Hematopoietic multipotent progenitor cell treated with erythropoietin and hydrocortisone succinate and interleukin-3 and kit ligand, for 4 days (in vitro differentiated cells): ENCODE measurements at regions not wholly inside any gene's neighbourhood (a gene's known extent, or its start where the extent isn't known, plus 50 kb on each side); places are given as distances from the start of the nearest gene placed in this dataset.
A peak's percentile ranks its signal among the peaks of the same experiment; 100 is the strongest.
"Not testable (repeated sequence)": the region's sequence is repeated elsewhere in the genome, so short reads cannot be mapped to it uniquely, and the experiment has no call there.

ENCODE experiments used
- DNase-seq: peaks from one replicate; pipeline ENCODE4 v3.0.0-alpha.2; 2015

DNA sequence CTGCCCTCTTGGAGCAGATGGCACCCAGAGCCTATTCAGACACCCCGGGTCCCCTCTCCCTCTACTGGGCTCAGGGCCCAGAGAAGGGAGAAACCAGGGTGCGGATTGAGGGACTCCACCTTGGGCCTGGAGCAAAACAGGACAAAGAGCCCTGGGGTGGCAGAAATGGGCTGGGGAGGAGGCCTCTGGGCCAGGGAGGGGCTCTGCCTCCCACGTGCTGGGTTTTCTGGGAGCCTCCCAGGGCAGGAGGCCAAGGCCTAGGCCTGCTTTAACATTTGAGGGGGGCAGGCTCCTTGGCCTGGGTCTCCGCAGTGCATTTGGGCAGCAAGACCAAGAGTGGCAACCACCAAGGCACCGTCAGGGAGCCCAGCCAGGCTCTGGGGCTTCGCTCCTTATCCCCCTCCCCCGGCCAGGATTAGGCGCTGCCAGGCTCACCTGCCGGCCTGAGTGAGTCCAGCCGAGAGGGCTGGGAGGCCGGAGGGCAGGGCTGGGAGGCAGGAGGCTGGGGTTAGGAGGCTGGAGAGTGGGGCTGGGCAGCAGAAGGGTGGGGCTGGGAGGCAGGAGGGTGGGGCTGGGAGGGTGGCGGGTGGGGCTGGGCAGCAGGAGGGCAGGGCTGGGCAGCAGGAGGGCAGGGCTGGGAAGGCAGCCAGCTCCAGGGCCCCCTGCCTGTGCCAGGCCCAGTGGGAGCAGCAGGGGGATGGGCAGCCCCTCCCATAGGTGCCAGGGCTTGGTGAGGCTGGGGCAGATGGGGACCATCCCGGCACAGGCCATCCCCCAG, 101.8 kb upstream of the EIF5 start:
- DNase-seq: peak; percentile 19

DNA sequence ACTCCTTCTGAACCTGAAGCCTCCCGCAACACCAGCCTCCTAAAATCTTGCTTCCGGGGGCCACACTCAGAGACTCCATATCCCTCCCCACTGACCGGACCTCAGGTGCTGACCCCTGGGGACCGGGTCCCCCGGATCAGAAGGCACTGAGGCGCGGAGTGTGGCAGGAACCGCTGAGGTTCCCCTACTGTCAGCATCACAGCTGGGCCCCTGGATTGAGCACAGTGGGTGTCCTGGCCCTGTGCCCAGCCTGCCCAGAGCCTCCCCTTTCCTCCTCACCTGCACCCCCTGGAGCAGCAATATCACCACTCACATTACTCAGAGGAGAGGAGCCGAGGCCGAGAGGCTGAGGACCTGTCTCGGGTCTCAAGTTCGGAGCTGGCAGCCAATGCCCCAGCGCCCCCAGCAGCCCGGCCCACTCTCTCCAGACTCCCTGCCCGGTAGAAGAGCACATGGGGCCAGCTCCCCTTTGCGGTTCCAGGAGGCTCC, 101.2 kb upstream of the EIF5 start:
- DNase-seq: no peak

DNA sequence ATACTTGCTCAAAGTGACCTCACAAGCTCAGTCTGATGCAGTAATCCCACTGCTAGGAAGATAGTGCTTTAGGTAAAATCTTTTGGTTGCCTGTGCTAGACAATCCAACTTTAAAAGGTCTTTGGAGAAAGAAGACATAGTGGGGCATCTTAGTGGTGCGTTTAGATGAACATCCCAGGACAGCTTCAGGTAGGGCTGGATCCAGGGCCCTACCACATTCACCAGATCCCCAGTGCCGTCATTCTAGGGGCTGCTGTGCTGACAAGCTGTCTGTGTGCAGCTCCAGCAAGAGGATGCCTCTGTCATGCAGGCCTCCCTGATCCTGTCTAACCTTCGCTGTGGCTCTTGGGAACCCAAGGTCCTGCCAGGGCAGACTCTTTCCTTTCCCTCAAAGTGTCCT, 100.7 kb upstream of the EIF5 start:
- DNase-seq: no peak

DNA sequence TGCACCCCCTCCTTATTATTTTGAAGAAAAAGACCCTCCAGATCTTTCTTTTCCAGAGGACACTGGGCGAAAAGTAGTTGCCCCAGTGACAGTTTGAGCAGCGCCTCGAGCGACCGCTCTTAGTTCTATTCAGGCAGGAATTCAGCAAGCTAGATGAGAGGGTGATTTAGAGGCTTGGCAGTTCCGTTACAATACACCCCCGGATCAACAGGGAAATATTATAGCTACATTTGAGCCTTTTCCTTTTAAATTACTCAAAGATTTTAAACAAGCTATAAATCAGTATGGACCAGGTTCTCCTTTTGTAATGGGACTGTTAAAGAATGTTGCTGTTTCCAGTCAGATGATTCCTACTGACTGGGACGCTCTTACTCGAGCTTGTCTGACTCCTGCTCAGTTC, 99.2 kb upstream of the EIF5 start:
- not testable (repeated sequence) for DNase-seq

DNA sequence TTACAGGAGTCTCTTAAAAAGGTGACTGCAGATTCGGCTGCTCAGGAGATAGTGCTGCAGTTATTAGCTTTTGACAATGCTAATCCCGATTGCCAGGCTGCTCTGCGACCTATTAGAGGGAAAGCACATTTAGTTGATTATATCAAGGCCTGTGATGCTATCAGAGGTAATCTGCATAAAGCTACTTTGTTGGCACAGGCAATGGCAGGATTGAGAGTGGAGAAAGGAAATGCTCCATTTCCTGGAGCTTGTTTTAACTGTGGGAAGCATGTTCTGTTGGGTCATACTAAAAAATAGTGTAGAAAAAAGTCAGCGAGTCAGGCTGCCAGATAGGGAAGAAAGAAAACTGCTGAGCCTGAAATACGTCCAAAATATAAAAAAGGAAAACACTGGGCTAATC, 98.5 kb upstream of the EIF5 start:
- DNase-seq: not testable (repeated sequence)

DNA sequence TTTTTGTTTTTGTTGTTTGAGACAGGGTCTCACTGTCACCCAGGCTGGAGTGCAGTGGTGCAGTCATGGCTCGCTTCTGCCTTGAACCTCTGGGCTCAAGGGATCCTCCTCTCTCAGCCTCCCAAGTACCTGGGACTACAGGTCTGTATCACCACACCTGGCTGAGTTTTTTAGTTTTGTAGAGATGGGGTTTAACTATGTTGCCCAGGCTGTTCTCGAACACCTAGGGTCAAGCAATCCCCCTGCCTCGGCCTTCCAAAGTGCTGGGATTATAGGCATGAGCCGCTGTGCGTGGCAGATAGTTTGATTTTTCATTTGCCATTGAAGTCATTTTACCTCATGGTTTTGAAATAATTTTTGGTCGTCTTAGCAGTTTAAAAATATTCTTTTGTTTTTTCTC, 94.3 kb upstream of the EIF5 start:
- no peak for DNase-seq

DNA sequence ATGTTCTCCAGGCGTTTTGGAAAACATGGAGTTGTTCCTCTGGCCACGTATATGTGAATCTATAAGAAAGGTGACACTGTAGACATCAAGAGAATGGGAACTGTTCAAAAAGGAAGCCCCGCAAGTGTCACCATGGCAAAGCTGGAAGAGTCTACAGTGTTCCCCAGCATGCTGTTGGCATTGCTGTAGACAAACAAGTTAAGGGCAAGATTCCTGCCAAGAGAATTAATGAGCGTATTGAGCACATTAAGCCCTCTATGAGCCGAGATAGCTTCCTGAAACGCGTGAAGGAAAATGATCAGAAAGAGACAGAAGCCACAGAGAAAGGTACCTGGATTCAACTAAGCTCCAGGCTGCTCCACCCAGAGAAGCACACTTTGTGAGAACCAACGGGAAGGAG, 92.5 kb upstream of the EIF5 start:
- DNase-seq: no peak

DNA sequence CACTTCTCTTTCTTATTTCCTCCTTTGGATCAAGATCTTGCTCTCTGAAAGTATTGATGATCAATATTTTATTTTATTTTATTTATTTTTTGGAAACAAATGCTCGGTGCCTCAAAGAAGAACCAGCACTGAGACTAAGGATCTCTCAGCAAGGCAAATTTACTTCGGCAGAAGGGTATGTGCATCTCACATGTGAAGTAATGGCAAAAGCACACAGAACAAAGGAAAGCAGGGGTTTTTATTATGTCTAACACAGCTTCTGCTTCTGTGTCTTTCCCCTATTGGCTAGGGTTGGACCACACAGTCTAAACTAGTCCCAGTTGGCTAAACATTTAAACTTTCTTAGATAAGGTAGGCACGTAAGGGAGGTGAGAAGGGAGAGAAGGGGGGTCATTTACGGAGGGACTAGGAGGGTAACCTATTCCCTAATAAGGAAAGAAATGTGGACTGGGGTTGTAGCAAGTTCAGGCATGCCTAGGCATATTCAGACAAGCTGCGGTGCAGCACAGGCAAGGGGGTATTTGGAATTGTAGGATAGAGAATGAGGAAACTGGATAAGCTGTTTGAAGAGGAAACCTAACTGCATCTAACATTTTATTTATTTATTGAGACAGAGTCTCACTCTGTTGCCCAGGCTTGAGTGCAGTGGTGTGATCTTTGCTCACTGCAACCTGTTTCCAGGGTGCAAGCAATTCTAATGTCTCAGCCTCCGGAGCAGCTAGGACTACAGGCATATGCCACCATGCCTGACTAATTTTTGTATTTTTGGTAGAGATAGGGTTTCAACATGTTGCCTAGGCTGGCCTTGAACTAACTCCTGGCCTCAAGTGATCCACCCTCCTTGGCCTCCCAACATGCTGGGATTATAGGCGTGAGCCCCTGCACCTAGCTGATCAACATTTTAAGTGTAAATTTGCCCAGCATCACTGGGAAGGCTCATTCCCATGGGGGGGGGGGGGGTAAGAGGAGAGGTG, 90.0 kb upstream of the EIF5 start:
- DNase-seq: no peak

DNA sequence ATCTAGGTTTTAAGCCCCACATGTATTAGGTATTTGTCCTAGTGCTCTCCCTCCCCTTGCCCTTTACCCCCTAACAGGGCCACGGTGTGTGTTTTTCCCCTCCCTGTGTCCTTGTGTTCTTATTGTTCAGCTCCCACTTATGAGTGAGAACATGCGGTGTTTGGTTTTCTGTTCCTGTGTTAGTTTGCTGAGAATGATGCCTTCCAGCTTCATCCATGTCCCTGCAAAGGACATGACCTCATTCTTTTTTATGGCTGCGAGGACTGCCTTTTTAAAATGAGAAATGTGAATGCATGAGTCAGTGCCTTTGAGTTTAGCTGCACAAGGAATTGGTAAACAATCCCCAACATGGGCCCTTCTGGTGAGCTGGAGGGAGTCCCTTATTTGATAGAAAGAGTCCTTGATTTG, 88.4 kb upstream of the EIF5 start:
- DNase-seq: not testable (repeated sequence)

DNA sequence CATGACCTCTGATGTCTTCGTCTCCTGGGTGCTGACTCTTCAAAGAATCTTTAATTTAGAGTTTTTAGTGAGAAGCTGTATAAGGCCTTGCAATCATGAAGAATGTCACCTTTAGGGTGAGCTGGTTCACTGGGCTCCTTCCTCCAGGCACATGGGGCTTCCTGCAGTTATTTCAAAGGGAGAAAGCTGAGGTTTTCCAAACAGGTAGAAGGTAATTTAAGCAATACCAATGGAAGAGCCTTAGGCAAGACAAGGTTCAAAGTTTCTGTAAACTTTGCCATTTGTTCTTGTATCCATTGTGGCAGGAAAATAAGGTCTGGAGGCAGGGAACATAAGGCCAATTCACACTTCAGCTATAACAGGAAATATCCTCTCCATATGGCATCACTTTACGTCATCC, 88.0 kb upstream of the EIF5 start:
- no peak for DNase-seq

DNA sequence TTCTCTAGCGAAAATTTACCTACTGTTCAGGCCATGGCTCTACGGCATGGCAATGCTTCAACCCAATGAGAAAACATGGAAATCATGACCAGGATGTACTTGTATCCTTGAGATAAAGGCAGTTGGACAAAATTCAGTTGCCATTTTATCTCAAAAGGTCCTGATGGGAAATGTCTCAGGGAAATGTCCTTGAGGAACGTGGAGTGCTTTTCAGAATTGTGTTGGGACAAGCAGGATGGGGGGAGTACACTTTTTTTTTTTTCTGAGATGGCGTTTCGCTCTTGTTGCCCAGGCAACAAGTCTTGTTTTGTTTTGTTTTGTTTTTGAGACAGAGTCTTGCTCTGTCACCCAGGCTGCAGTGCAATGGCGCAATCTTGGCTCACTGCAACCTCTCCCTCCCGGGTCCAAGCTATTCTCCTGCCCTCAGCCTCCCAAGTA, 86.8 kb upstream of the EIF5 start:
- DNase-seq: no peak

DNA sequence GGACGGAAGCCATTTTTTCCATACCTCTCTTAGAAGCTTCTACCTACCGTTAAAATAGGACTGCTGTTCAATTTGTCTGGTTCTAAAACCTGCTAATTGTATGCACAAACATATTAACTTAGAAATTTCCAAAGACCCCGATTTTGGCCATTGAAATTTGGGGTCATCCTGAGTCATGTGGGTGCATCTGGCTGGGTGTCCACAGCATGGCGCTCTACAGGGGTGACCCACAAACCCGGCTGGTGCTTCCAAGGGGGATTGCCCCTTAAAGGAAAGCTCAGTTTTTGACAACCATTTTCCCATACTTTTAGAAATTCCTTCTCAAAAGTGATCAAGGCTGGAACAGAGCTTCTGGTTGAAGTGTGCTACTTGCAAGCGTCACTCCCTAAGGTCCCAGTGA, 83.9 kb upstream of the EIF5 start:
- no peak for DNase-seq

DNA sequence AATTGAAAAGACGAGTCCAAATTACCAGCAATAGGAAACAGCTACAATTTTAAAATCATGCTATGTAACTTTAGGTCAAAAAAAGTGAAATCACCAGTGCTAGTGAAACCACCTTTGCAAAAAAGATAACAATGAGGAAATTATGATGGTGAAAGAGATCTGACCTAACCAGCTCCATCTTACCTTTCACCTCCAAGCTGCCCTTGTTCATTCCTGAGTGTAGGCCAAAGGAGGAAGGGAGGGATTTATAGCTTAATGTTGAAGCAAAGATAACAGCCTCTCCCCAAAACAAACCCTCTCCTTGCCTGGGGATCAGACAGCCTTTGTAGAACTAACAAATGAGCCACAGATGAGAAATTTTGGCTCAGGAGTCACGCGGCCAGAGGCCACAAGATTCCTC, 83.2 kb upstream of the EIF5 start:
- DNase-seq: no peak

DNA sequence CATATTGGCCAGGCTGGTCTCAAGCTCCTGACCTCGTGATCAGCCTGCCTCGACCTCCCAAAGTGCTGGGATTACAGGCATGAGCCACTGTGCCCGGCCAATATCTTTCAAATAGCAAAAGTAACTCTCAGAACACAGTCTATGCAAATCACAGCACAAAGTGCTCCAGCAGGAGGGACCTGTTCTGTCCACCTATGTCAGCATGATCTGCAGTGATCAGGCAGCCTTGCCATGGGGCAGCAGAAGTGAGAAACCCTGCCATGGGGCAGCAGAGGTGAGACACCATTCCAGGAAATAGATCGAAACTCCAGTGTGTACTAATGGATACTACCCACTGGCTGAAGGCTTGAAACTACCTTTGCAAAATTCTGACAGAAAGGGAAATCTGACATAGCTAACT, 78.5 kb upstream of the EIF5 start:
- DNase-seq: no peak

DNA sequence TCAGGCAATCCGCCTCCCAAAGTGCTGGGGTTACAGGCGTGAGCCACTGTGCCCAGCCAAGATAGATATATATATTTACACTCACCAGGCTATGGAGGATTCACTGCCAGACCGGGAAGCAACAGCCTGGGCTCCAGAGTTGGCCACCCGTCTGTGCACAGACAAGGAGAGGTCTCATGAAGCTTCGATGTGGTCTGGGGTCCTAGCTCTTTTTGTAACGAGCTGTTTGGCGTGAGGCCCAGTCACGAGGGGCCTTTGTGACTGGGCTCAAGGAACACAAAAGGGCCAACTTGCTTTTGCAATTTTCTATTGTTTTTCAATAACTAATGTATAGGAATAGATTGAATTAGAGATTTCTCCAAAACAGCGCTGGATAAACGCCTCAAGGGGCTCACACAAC, 77.6 kb upstream of the EIF5 start:
- no peak for DNase-seq

DNA sequence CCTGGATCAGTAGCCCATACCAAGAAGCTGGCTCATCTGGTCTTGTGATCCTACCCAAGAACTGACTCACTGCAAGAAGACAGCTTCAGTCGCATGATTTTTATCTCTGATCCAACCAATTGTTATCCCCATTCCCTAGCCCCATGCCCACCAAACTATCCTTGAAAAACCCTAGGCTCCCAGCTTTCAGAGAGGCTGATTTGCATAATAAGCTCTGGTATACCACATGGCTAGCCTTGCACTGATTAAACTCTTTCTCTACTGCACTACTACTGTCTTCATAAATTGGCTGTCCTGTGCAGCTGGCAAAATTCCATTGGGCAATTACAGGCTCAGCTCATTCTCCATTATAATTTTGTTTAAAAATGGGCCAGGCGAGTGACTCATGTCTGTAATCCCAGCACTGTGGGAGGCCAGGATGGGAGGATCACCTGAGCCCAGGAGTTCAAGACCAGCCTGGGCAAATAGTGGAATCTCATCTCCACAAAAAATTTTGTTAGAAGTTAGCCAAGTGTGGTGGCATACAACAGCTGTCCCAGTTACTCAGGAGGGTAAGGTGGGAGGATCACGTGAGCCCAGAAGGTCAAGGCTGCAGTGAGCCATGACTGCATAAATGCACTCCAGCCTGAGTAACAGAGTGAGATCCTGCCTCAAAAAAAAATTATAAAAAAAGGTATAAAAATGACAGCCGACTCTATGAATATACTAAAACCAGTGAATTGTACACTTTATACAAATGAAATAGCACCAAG, 76.7 kb upstream of the EIF5 start:
- DNase-seq: no peak

DNA sequence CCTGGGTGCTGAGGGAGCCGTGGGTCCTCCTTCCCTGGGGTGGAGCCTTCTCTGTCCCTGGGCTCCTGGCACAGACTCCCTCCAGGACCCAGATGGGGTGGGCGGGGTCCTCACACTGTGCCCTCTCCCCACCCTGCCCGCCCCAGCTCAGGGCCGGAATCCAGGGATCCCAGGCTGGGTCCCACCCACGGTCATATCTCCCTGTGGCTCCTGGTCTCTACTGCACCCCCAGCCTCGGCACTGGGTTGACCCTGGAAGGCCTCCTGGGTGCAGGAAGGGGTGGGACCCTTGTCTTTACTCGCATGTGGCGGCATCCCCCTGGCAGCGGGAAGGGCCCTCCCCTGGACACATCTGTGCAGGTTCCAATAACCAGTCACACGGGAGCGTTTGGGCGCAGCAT, 75.8 kb upstream of the EIF5 start:
- DNase-seq: no peak

DNA sequence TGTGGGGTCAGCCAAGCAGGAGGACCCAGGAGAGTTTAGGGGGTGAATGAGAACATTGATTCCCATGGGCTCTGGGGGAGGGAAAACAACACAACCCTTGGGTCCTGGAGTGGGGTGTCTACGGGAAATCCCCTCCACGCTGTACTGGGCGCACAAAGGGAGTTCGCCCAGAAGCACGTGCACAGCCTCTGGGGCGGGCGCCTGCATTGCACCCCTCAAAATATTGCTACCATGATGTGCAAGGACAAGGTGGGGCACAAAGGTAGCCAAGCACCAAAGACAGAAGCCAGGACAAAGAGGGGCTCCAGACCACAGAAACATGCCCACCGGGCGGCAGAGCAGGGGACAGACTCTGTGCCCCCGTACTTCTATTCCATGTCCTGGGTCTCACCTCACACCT, 74.9 kb upstream of the EIF5 start:
- DNase-seq: no peak

DNA sequence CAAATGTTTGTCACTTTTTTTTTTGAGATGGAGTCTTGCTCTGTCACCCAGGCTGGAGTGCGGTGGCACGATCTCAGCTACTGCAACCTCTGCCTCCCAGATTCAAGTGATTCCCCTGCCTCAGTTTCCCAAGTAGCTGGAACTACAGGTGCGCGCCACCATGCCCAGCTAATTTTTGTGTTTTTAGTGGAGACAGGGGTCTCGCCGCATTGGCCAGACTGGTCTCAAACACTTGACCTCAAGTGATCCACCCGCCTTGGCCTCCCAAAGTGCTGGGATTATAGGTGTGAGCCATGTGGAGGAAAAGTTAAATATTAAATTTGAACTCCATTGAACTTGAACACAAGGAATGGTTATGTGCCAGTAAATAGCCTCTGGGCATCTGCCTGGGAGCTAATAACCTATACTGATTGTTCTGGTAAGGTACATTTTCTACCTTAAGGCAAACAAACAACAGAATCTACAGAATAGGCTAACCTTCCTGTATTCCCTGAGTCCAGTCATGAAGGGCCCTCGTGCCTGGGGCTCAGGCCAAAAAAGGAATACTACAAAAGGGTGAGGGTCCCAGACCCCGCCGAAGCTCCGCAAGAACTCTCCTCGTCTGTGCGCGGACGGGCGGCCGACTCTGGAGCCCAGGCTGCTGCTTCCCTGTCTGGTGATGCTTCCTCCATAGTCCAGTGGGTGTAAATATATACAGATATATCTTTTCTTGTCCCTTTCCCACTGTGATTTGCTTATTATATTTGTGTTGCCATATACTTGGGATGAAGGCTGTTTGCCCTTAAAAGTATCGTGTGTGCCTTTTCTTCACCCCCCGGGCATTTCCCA, 74.0 kb upstream of the EIF5 start:
- no peak for DNase-seq

DNA sequence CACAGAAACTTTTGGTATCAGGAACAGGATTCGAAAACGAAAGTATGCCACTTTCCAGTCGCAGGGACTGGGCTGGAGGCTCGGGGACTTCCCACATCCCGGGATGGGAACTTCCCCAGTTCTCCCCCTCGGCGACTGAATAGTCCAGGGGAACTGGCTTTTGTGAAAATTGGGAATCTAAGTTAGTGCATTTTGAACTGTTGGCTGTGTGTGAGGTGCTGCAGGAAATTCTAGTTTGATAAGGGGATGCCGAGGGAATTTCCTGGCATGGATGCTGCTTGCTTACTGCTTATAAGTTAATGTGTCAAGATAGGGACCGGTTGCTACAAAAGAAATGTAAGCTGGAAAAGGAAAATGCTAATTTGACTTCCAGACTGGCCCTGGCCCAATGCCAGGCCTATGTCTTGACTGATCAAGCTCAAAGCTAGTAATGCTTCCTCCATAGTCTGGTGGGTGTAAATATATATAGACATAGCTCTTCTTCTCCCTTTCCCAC, 73.4 kb upstream of the EIF5 start:
- DNase-seq: peak; percentile 12

DNA sequence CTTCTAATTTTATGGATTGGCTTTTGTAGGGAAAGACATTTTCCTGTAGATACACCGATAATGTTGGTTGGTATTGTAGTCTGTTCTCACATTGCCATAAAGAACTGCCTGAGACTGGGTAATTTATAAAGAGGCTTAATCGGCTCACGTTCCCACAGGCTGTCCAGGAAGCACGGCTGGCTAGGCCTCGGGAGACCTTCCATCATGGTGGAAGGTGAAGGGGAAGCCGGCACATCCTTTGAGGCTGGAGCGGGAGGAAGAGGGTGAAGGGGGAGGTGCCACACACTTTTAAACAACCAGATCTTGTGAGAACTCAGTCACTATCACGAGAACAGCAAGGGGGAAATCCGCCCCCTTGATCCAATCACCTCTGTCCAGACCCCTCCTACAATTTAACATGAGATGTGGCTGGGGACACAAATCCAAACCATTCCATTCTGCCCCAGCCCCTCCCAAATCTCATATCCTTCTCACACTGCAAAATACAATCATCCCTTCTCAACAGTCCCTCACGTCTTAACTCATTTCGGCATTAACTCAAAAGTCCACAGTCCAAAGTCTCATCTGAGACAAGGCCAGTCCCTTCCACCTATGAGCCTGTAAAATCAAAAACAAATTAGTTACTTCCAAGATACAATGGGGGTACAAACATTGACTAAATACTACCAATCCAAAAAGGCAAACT, 66.7 kb upstream of the EIF5 start:
- DNase-seq: no peak
